Nucleus accumbens (tissue), 56 donors: ENCODE measurements at regions not wholly inside any gene's neighbourhood (a gene's known extent, or its start where the extent isn't known, plus 50 kb on each side); places are given as distances from the start of the nearest gene placed in this dataset.
"Not testable (repeated sequence)": the region's sequence is repeated elsewhere in the genome, so short reads cannot be mapped to it uniquely, and the experiment has no call there.

Experiments
- DNase-seq, 56 donors: peaks; one replicate each; lab custom pipeline; 2025; lab: John Stamatoyannopoulos, UW

- DNase-seq: no peak
These were observed 389.8 kb upstream of the SEMA6A start for GRCh38 chr5:116964438-116964837.

GRCh38 chr5:116961021-116961420, 386.4 kb upstream of the SEMA6A start:
- DNase-seq: no peak

GRCh38 chr5:116959843-116960242, 385.2 kb upstream of the SEMA6A start:
- DNase-seq: no peak

GRCh38 chr5:116953251-116953930, 378.8 kb upstream of the SEMA6A start:
- DNase-seq: peak in 30 of 56 donors; percentile 4 to 50 (median 24)

- DNase-seq: no peak
These were observed 376.6 kb upstream of the SEMA6A start for GRCh38 chr5:116951219-116951618.

GRCh38 chr5:116947691-116948528, 373.3 kb upstream of the SEMA6A start:
- peak in 35 of 56 donors; percentile 1 to 64 (median 17) for DNase-seq

GRCh38 chr5:116945613-116946382, 371.2 kb upstream of the SEMA6A start:
- DNase-seq: not testable (repeated sequence)

GRCh38 chr5:116944183-116944582, 369.6 kb upstream of the SEMA6A start:
- DNase-seq: no peak

GRCh38 chr5:116942622-116943021, 368.0 kb upstream of the SEMA6A start:
- no peak for DNase-seq

GRCh38 chr5:116939641-116940040, 365.0 kb upstream of the SEMA6A start:
- peak in 2 of 56 donors; percentile 1 to 2 for DNase-seq

- DNase-seq: peak in 24 of 56 donors; percentile 2 to 43 (median 8)
These were observed 363.9 kb upstream of the SEMA6A start for GRCh38 chr5:116938488-116938887.

GRCh38 chr5:116935561-116936162, 361.0 kb upstream of the SEMA6A start:
- no peak for DNase-seq

GRCh38 chr5:116930616-116931015, 356.0 kb upstream of the SEMA6A start:
- no peak for DNase-seq

- no peak for DNase-seq
These were observed 348.7 kb upstream of the SEMA6A start for GRCh38 chr5:116923344-116923743.

GRCh38 chr5:116922532-116922931, 347.9 kb upstream of the SEMA6A start:
- DNase-seq: no peak

- DNase-seq: no peak
These were observed 340.4 kb upstream of the SEMA6A start for GRCh38 chr5:116914869-116915504.

GRCh38 chr5:116912221-116912620, 337.6 kb upstream of the SEMA6A start:
- no peak for DNase-seq

GRCh38 chr5:116911074-116911473, 336.5 kb upstream of the SEMA6A start:
- no peak for DNase-seq

GRCh38 chr5:116908537-116908936, 333.9 kb upstream of the SEMA6A start:
- no peak for DNase-seq

- DNase-seq: no peak
These were observed 331.3 kb upstream of the SEMA6A start for GRCh38 chr5:116905885-116906284.
